ENCODE measurements at regions not wholly inside any gene's neighbourhood (a gene's known extent, or its start where the extent isn't known, plus 50 kb on each side); places are given as distances from the start of the nearest gene placed in this dataset.

DNA sequence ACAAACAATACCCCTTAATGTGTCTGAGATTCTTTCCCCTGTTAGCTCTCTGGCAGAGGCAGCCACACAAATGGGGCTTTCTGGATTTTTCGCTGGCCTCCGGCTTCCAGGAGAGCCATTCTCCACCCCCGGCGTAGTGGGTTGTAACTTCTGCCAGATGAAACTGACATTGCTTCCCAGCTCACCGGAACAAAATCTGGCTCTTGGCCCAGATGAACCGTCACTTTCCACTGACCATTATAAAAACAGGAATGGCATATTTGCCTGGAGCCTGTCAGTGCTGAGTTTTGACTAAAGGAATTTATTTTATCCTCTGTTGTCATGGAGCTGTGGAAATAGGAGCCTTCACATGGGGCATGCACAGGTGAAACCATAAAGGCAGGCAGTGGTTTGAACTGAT, 120.6 kb upstream of the GPR12 start (continued):
- TF ChIP-seq KDM1A (IDR thresholded peaks at IDR 0.05; ENCODE audit: borderline replicate concordance, low read length) (no peak), ZNF274 (IDR thresholded peaks at IDR 0.05; ENCODE audit: borderline replicate concordance, extremely low read depth, low read length) (no peak), FOSL1 (IDR thresholded peaks at IDR 0.05; ENCODE audit: insufficient read depth, low read depth, low read length) (no peak)

Data from H1 (cell line).